ENCODE measurements at regions not wholly inside any gene's neighbourhood (a gene's known extent, or its start where the extent isn't known, plus 50 kb on each side); places are given as distances from the start of the nearest gene placed in this dataset.

GRCh38 chr7:125112850-125113249 is 183.2 kb upstream of the POT1 start:
- intact Hi-C loops (cut with DNase I; ENCODE audit: low total_unique reads) = no loop called here
- H3K4me3 ChIP-seq (ENCODE audit: low read depth, poor library complexity, severe bottlenecking) = no peak overlapping the region

DNA sequence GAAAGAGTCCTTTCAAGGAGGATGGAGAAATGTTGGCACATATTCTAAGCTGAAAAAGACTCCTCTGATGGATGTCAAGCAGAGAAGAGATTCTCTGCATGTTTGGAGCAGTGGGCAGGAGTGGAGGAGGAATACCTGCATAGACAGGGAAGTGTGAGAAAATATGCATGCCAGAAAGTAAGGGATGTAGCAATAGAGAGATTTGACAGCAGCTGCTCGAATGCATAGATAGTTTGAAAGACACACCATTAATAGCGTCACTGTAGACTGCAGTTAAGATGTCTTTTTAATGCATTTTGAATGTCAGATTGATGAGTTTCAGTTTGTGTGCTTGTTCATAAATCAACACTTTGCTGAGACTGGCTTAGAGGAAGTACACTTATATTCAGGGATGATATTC is 169.9 kb upstream of the POT1 start:
- TF ChIP-seq POLR2A (IDR thresholded peaks at IDR 0.05) = no peak
- TF ChIP-seq CTCF (IDR thresholded peaks at IDR 0.05) = no peak

More at GRCh38 chr7:125112850-125113249, 183.2 kb upstream of the POT1 start:
- no peak for DNase-seq (ENCODE audit: low spot score in 2 of 2)
- WGBS, 2 donors = 78 to 81% methylated on average over 2 of the region's 2 CpGs
- TF ChIP-seq CTCF (IDR thresholded peaks at IDR 0.05) = no peak

GRCh38 chr7:125098377-125098970 is 168.8 kb upstream of the POT1 start:
- intact Hi-C loops (cut with DNase I; ENCODE audit: low total_unique reads) = no loop called here
- TF ChIP-seq CTCF (IDR thresholded peaks at IDR 0.05) (no peak), POLR2A (IDR thresholded peaks at IDR 0.05) (no peak)
- no peak overlapping the region for H3K4me3 ChIP-seq (ENCODE audit: low read depth, poor library complexity, severe bottlenecking)
- DNase-seq (ENCODE audit: low spot score in 2 of 2) = no peak
- WGBS, 2 donors = 86 to 93% methylated on average over 1 of the region's 1 CpG

More for the DNA sequence above, 169.9 kb upstream of the POT1 start:
- DNase-seq (ENCODE audit: low spot score in 2 of 2) = no peak
- no peak overlapping the region for H3K4me3 ChIP-seq (ENCODE audit: low read depth, poor library complexity, severe bottlenecking)
- 31 to 56% methylated on average over 2 of the region's 2 CpGs for WGBS, 2 donors
- intact Hi-C loops (cut with DNase I; ENCODE audit: low total_unique reads) = no loop called here

- no peak for DNase-seq (ENCODE audit: low spot score in 2 of 2)
- H3K4me3 ChIP-seq (ENCODE audit: low read depth, poor library complexity, severe bottlenecking) = no peak overlapping the region
- intact Hi-C loops (cut with DNase I; ENCODE audit: low total_unique reads) = no loop called here
- TF ChIP-seq CTCF (IDR thresholded peaks at IDR 0.05) (no peak), POLR2A (IDR thresholded peaks at IDR 0.05) (no peak)
- 79 to 80% methylated on average over 3 of the region's 3 CpGs for WGBS, 2 donors
Measured at GRCh38 chr7:125090596-125090995, 161.0 kb upstream of the POT1 start.

GRCh38 chr7:125089171-125089570 is 159.5 kb upstream of the POT1 start:
- intact Hi-C loops (cut with DNase I; ENCODE audit: low total_unique reads) = no loop called here
- no peak for DNase-seq (ENCODE audit: low spot score in 2 of 2)
- WGBS, 2 donors = 58 to 59% methylated on average over 3 of the region's 3 CpGs
- H3K4me3 ChIP-seq (ENCODE audit: low read depth, poor library complexity, severe bottlenecking) = no peak overlapping the region
- TF ChIP-seq POLR2A (IDR thresholded peaks at IDR 0.05) (no peak), CTCF (IDR thresholded peaks at IDR 0.05) (no peak)

DNA sequence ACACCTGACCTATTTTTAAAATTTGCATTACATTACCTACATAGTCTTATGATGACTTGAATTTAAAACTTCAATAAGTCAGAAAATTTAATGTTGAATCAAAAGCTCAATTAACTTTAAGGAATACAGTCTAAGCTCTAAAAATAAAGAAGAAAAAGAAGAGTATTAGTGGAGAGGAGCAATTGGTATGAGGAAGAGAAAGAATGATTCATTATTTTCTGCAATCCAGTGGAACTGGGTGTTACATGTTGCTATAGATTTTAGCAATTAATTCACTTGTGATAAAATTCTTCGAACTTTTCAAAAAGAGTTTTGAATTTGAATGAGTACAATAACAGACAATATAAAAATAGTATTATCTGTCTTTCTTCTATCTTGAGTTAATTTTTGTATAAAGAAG is 158.9 kb upstream of the POT1 start:
- no peak overlapping the region for H3K4me3 ChIP-seq (ENCODE audit: low read depth, poor library complexity, severe bottlenecking)
- no peak for TF ChIP-seq CTCF (IDR thresholded peaks at IDR 0.05)
- no peak for TF ChIP-seq POLR2A (IDR thresholded peaks at IDR 0.05)
- intact Hi-C loops (cut with DNase I; ENCODE audit: low total_unique reads) = no loop called here
- DNase-seq (ENCODE audit: low spot score in 2 of 2) = no peak
- WGBS, 2 donors = 84 to 88% methylated on average over 1 of the region's 1 CpG
